Naive B cell (primary cell): ENCODE measurements at regions not wholly inside any gene's neighbourhood (a gene's known extent, or its start where the extent isn't known, plus 50 kb on each side); places are given as distances from the start of the nearest gene placed in this dataset.

Experiments
- ATAC-seq, 2 donors: fragments of 150-1000 bp; cut with Tn5 transposase; 2 replicates each; pipeline ENCODE4 v1.10.0; 2021; ENCODE audit warnings: low read depth in 2 of 2, mild to moderate bottlenecking in 2 of 2, moderate library complexity in 2 of 2
- DNase-seq: peaks from one replicate; pipeline ENCODE4 v3.0.0; 2022
- H3K27ac Mint-ChIP-seq, 6 donors: one replicate each; pipeline ENCODE4 v1.8.0; 2020 to 2022; ENCODE audit warnings: mild to moderate bottlenecking in 6 of 6, mixed read lengths in 6 of 6, moderate library complexity in 5 of 6, inconsistent platforms in 2 of 6
- H3K27me3 Mint-ChIP-seq, 3 donors: one replicate each; pipeline ENCODE4 v1.8.0; 2021 to 2022; ENCODE audit warnings: mixed read lengths in 3 of 3, mild to moderate bottlenecking in 1 of 3
- H3K36me3 Mint-ChIP-seq, 2 donors: one replicate each; pipeline ENCODE4 v1.8.0; 2020 to 2022; ENCODE audit warnings: mixed read lengths in 2 of 2, inconsistent platforms in 1 of 2, mild to moderate bottlenecking in 1 of 2
- H3K4me1 Mint-ChIP-seq, 3 donors: one replicate each; pipeline ENCODE4 v1.8.0; 2020 to 2022; ENCODE audit warnings: mixed read lengths in 3 of 3, inconsistent platforms in 1 of 3, mild to moderate bottlenecking in 1 of 3, moderate library complexity in 1 of 3
- H3K4me3 Mint-ChIP-seq, 8 donors: one replicate each; pipeline ENCODE4 v1.8.0; 2020 to 2022; ENCODE audit warnings: mild to moderate bottlenecking in 8 of 8, mixed read lengths in 8 of 8, moderate library complexity in 8 of 8, inconsistent platforms in 2 of 8
- H3K9me3 Mint-ChIP-seq, 7 donors: one replicate each; pipeline ENCODE4 v1.8.0; 2020 to 2022; ENCODE audit warnings: mixed read lengths in 7 of 7, mild to moderate bottlenecking in 5 of 7, inconsistent platforms in 2 of 7, moderate library complexity in 1 of 7

- Mint-ChIP-seq H3K9me3 (no peaks in the 10 kb centered on the region), H3K36me3 (no peaks in the 10 kb centered on the region), H3K27me3 (peaks cover 0 to 6% (median 4%) of the 10 kb centered on the region in 3 donors), H3K4me1 (no peaks in the 10 kb centered on the region), H3K4me3 (no peak overlapping the region), H3K27ac (no peak overlapping the region)
- DNase-seq, result no peak
- no peak for ATAC-seq
These were observed 125.8 kb upstream of the CXCL14 start for GRCh38 chr5:135704616-135705015.

- Mint-ChIP-seq H3K27ac (no peak overlapping the region), H3K4me1 (no peaks in the 10 kb centered on the region), H3K27me3 (peaks cover 0 to 6% (median 4%) of the 10 kb centered on the region in 3 donors), H3K4me3 (no peak overlapping the region), H3K36me3 (no peaks in the 10 kb centered on the region), H3K9me3 (no peaks in the 10 kb centered on the region)
- DNase-seq (no peak), ATAC-seq (no peak)
These were observed 124.3 kb upstream of the CXCL14 start for GRCh38 chr5:135703016-135703550.

GRCh38 chr5:135702191-135702590 is 123.4 kb upstream of the CXCL14 start:
- Mint-ChIP-seq H3K9me3 (no peaks in the 10 kb centered on the region), H3K4me3 (no peak overlapping the region), H3K36me3 (no peaks in the 10 kb centered on the region), H3K27me3 (peaks cover 0 to 4% (median 0%) of the 10 kb centered on the region in 3 donors), H3K4me1 (no peaks in the 10 kb centered on the region), H3K27ac (no peak overlapping the region)
- no peak for ATAC-seq
- DNase-seq, result no peak

- H3K27me3 Mint-ChIP-seq, result peaks cover 0 to 10% (median 0%) of the 10 kb centered on the region in 3 donors
- H3K36me3 Mint-ChIP-seq, result no peaks in the 10 kb centered on the region
- H3K4me3 Mint-ChIP-seq, result no peak overlapping the region
- no peak overlapping the region for H3K27ac Mint-ChIP-seq
- no peaks in the 10 kb centered on the region for H3K9me3 Mint-ChIP-seq
- no peaks in the 10 kb centered on the region for H3K4me1 Mint-ChIP-seq
- DNase-seq (no peak), ATAC-seq (no peak)
These were observed 121.9 kb upstream of the CXCL14 start for GRCh38 chr5:135700731-135701130.

GRCh38 chr5:135697959-135698345 is 119.2 kb upstream of the CXCL14 start:
- Mint-ChIP-seq H3K4me3 (no peak overlapping the region), H3K27me3 (peaks cover 3 to 8% (median 8%) of the 10 kb centered on the region in 3 donors), H3K36me3 (no peaks in the 10 kb centered on the region), H3K4me1 (no peaks in the 10 kb centered on the region), H3K9me3 (peaks cover 0 to 5% (median 0%) of the 10 kb centered on the region in 7 donors), H3K27ac (no peak overlapping the region)
- DNase-seq (no peak), ATAC-seq (no peak)

- H3K4me3 Mint-ChIP-seq, result peak overlapping the region in 1 of 8 donors; percentile 22
- H3K9me3 Mint-ChIP-seq, result peaks cover 0 to 5% (median 0%) of the 10 kb centered on the region in 7 donors
- no peak for ATAC-seq
These were observed 118.6 kb upstream of the CXCL14 start for GRCh38 chr5:135697251-135697958.

GRCh38 chr5:135696317-135696716 is 117.5 kb upstream of the CXCL14 start:
- peaks cover 0 to 5% (median 0%) of the 10 kb centered on the region in 7 donors for H3K9me3 Mint-ChIP-seq
- H3K36me3 Mint-ChIP-seq, result no peaks in the 10 kb centered on the region
- H3K4me3 Mint-ChIP-seq, result no peak overlapping the region
- peaks cover 3 to 14% (median 8%) of the 10 kb centered on the region in 3 donors for H3K27me3 Mint-ChIP-seq
- ATAC-seq (no peak), DNase-seq (no peak)
- H3K27ac Mint-ChIP-seq, result no peak overlapping the region
- no peaks in the 10 kb centered on the region for H3K4me1 Mint-ChIP-seq

More at GRCh38 chr5:135697251-135697958, 118.6 kb upstream of the CXCL14 start:
- DNase-seq, result no peak
- H3K4me1 Mint-ChIP-seq, result no peaks in the 10 kb centered on the region
- H3K27me3 Mint-ChIP-seq, result peaks cover 3 to 8% (median 8%) of the 10 kb centered on the region in 3 donors
- H3K27ac Mint-ChIP-seq, result no peak overlapping the region
- H3K36me3 Mint-ChIP-seq, result no peaks in the 10 kb centered on the region

GRCh38 chr5:135695656-135696313 is 117.0 kb upstream of the CXCL14 start:
- peaks cover 0 to 5% (median 0%) of the 10 kb centered on the region in 7 donors for H3K9me3 Mint-ChIP-seq
- no peak overlapping the region for H3K4me3 Mint-ChIP-seq
- peak overlapping the region in 1 of 6 donors; percentile 49 for H3K27ac Mint-ChIP-seq
- no peaks in the 10 kb centered on the region for H3K36me3 Mint-ChIP-seq
- no peak for DNase-seq
- H3K27me3 Mint-ChIP-seq, result peaks cover 7 to 14% (median 9%) of the 10 kb centered on the region in 3 donors
- no peak for ATAC-seq
- no peaks in the 10 kb centered on the region for H3K4me1 Mint-ChIP-seq

GRCh38 chr5:135694906-135695305 is 116.1 kb upstream of the CXCL14 start:
- no peak overlapping the region for H3K27ac Mint-ChIP-seq
- no peaks in the 10 kb centered on the region for H3K4me1 Mint-ChIP-seq
- H3K36me3 Mint-ChIP-seq, result no peaks in the 10 kb centered on the region
- H3K9me3 Mint-ChIP-seq, result peaks cover 0 to 5% (median 0%) of the 10 kb centered on the region in 7 donors
- ATAC-seq (no peak), DNase-seq (no peak)
- H3K27me3 Mint-ChIP-seq, result peaks cover 7 to 18% (median 15%) of the 10 kb centered on the region in 3 donors
- no peak overlapping the region for H3K4me3 Mint-ChIP-seq

GRCh38 chr5:135694012-135694411 is 115.2 kb upstream of the CXCL14 start:
- DNase-seq, result no peak
- no peaks in the 10 kb centered on the region for H3K4me1 Mint-ChIP-seq
- H3K9me3 Mint-ChIP-seq, result peaks cover 0 to 5% (median 0%) of the 10 kb centered on the region in 7 donors
- no peaks in the 10 kb centered on the region for H3K36me3 Mint-ChIP-seq
- ATAC-seq, result no peak
- peaks cover 7 to 26% (median 24%) of the 10 kb centered on the region in 3 donors for H3K27me3 Mint-ChIP-seq
- no peak overlapping the region for H3K4me3 Mint-ChIP-seq
- H3K27ac Mint-ChIP-seq, result no peak overlapping the region

GRCh38 chr5:135693371-135693955 is 114.7 kb upstream of the CXCL14 start:
- ATAC-seq, result no peak
- Mint-ChIP-seq H3K27ac (no peak overlapping the region), H3K27me3 (peaks cover 7 to 26% (median 26%) of the 10 kb centered on the region in 3 donors), H3K9me3 (peaks cover 0 to 6% (median 0%) of the 10 kb centered on the region in 7 donors), H3K4me3 (no peak overlapping the region), H3K36me3 (no peaks in the 10 kb centered on the region), H3K4me1 (no peaks in the 10 kb centered on the region)
- no peak for DNase-seq

- ATAC-seq (no peak), DNase-seq (no peak)
- Mint-ChIP-seq H3K27me3 (peaks cover 13 to 38% (median 35%) of the 10 kb centered on the region in 3 donors), H3K27ac (no peak overlapping the region), H3K36me3 (no peaks in the 10 kb centered on the region), H3K9me3 (peaks cover 0 to 12% (median 0%) of the 10 kb centered on the region in 7 donors), H3K4me3 (no peak overlapping the region), H3K4me1 (no peaks in the 10 kb centered on the region)
These were observed 112.3 kb upstream of the CXCL14 start for GRCh38 chr5:135691044-135691443.

- Mint-ChIP-seq H3K36me3 (no peaks in the 10 kb centered on the region), H3K27me3 (peaks cover 13 to 38% (median 32%) of the 10 kb centered on the region in 3 donors), H3K9me3 (peaks cover 0 to 12% (median 2%) of the 10 kb centered on the region in 7 donors), H3K4me3 (no peak overlapping the region), H3K4me1 (no peaks in the 10 kb centered on the region), H3K27ac (no peak overlapping the region)
- ATAC-seq (no peak), DNase-seq (no peak)
These were observed 111.7 kb upstream of the CXCL14 start for GRCh38 chr5:135690466-135690865.
